ENCODE measurements at regions not wholly inside any gene's neighbourhood (a gene's known extent, or its start where the extent isn't known, plus 50 kb on each side); places are given as distances from the start of the nearest gene placed in this dataset.

DNA sequence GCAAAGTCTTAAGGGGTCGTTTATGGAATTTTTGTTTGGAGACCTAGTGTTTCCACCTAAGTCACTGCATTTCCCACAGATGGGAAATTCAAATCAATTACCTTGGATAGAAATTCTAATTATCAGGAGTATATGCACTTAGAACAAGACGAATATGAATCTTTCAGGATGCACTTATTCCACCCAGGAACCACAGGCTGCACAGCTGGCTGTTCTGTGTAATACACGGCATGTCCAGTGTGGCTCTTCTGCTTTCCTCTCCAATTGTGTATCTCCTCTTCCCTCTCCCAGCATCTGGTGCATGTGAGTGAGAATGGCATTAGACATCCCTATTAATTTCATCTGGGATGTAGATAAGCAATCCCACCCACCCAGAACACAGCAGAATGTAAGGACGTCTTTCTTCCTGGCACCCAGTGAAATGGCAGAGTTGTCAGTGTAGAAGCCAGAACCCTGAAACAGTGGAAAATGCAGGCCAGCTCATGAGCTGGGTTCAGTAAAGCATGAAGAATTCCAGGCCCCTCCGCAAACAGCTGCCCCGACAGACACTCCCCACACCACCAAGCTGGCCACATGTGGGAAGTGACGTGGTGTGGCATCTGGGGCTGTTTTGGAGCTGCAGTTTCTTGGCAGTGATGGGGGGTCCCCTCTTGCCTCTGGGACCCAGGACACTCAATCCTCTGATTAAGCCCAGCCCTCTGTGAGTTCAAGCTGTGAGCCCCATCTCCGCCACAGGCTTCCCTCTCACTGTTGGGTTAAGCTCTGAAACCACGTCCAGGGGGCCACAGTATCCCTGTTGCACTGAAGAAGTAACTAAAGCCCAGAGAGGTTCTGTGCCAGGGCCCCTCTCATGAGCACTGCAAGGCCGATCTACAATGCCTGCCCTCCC is 180.1 kb upstream of the CST7 start:
- no TSS peak for BruUV-seq (replicated peaks)
- H3K4me3 ChIP-seq (replicated peaks in 1 of 3; ENCODE audit: insufficient read depth in 1 of 3, low read depth in 1 of 3, low read length in 3 of 3): no peak overlapping the region
- dilution Hi-C loops (cut with MboI; ENCODE audit: extremely low pct_ligation_motif_present, low sequenced_read_pairs): no loop called here
- CTCF ChIA-PET: no interaction called here
- TF ChIP-seq MAX (IDR thresholded peaks at IDR 0.05; ENCODE audit: insufficient read depth, insufficient read length) (no peak), EZH2 (IDR thresholded peaks at IDR 0.05; ENCODE audit: borderline replicate concordance, low read depth, low read length, severe bottlenecking) (no peak)
- no peak overlapping the region for H3K9ac ChIP-seq (replicated peaks; ENCODE audit: extremely low read depth, insufficient read depth, low read length)
- no peak overlapping the region for H2AFZ ChIP-seq (ENCODE audit: low read depth, low read length)
- intact Hi-C loops (cut with micrococcal nuclease): no loop called here
- H3K4me2 ChIP-seq (ENCODE audit: insufficient read depth, low read length): no peak overlapping the region
- DNase-seq (ENCODE audit: low read depth, low spot score): no peak
- no peaks in the 10 kb centered on the region for H3K4me1 ChIP-seq (ENCODE audit: control insufficient read depth, extremely low read depth, insufficient read depth, low read length)
- H3K36me3 ChIP-seq (ENCODE audit: control insufficient read depth in 2 of 2, extremely low read depth in 1 of 2, insufficient read depth in 2 of 2, low read length in 2 of 2): no peaks in the 10 kb centered on the region
- no peaks in the 10 kb centered on the region for H3K79me2 ChIP-seq (ENCODE audit: control insufficient read depth, insufficient read depth, low read length)
- no peaks in the 10 kb centered on the region for H3K27me3 ChIP-seq (ENCODE audit: control insufficient read depth in 2 of 2, insufficient read depth in 2 of 2, low read length in 2 of 2)
- H3K9me1 ChIP-seq (replicated peaks; ENCODE audit: control insufficient read depth, extremely low read depth, insufficient read depth, low read length): no peaks in the 10 kb centered on the region
- H3K27ac ChIP-seq (ENCODE audit: insufficient read depth, low read depth, low read length): no peak overlapping the region
- no peaks in the 10 kb centered on the region for H3K9me3 ChIP-seq (replicated peaks; ENCODE audit: control insufficient read depth, insufficient read depth, low read length)
- no peak for FAIRE-seq
- POLR2A ChIA-PET: interaction anchor here (0.8 kb wide), 1 partner anchor 44 kb away, joined by 3 read pairs; no protein-coding TSS in a partner anchor
- no peaks in the 10 kb centered on the region for H4K20me1 ChIP-seq (replicated peaks; ENCODE audit: control insufficient read depth, extremely low read depth, insufficient read depth, low read length)

DNA sequence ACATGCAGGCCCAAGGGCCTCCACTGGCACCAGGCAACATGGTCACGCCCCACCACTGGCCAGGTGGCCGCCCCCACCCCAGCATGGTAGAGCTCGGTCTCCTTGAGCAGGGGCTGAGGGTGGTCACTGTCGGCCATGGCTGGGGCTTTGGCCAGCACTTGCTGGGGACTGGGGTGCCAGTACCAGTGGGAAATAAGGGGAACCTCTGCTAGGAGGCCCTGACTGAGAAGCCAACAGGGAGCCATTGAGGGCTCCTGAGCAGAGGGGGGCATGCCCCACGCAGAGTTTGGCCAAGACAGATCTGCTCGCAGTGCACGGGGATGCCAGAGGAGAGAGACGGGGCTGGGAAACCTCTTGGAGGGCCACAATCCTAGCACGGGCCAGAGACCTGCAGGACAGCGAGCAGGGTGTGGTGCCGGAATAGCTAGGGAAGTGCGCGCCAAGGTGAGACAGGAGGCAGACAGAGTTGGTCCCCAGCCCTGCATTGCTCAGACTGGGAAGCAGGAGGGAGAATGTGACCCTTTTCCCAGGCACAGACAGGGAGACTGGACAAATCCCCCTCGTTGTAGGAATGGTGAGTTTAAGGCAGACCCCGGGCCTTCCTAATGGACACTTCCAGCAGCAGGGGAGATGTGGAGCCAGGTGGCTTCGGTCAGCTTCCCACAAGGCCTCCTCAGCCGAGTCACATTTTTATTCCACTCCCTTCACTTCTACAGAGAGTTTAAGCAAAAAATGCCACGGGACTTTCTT is 179.0 kb upstream of the CST7 start:
- Histone ChIP-seq H3K4me3 (replicated peaks in 1 of 3; ENCODE audit: insufficient read depth in 1 of 3, low read depth in 1 of 3, low read length in 3 of 3) (no peak overlapping the region), H2AFZ (ENCODE audit: low read depth, low read length) (no peak overlapping the region), H3K79me2 (ENCODE audit: control insufficient read depth, insufficient read depth, low read length) (no peaks in the 10 kb centered on the region), H3K27ac (ENCODE audit: insufficient read depth, low read depth, low read length) (no peak overlapping the region), H3K27me3 (ENCODE audit: control insufficient read depth in 2 of 2, insufficient read depth in 2 of 2, low read length in 2 of 2) (no peaks in the 10 kb centered on the region), H4K20me1 (replicated peaks; ENCODE audit: control insufficient read depth, extremely low read depth, insufficient read depth, low read length) (no peaks in the 10 kb centered on the region), H3K4me1 (ENCODE audit: control insufficient read depth, extremely low read depth, insufficient read depth, low read length) (no peaks in the 10 kb centered on the region), H3K9me1 (replicated peaks; ENCODE audit: control insufficient read depth, extremely low read depth, insufficient read depth, low read length) (no peaks in the 10 kb centered on the region), H3K4me2 (ENCODE audit: insufficient read depth, low read length) (no peak overlapping the region), H3K9ac (replicated peaks; ENCODE audit: extremely low read depth, insufficient read depth, low read length) (no peak overlapping the region), H3K36me3 (ENCODE audit: control insufficient read depth in 2 of 2, extremely low read depth in 1 of 2, insufficient read depth in 2 of 2, low read length in 2 of 2) (no peaks in the 10 kb centered on the region), H3K9me3 (replicated peaks; ENCODE audit: control insufficient read depth, insufficient read depth, low read length) (no peaks in the 10 kb centered on the region)
- dilution Hi-C loops (cut with MboI; ENCODE audit: extremely low pct_ligation_motif_present, low sequenced_read_pairs): no loop called here
- POLR2A ChIA-PET: no interaction called here
- CTCF ChIA-PET: no interaction called here
- FAIRE-seq (no peak), DNase-seq (ENCODE audit: low read depth, low spot score) (no peak)
- intact Hi-C loops (cut with micrococcal nuclease): no loop called here
- no TSS peak for BruUV-seq (replicated peaks)
- TF ChIP-seq GATA2 (IDR thresholded peaks at IDR 0.05; ENCODE audit: insufficient read depth, insufficient read length, low read depth, low read length) (no peak), MYC (IDR thresholded peaks at IDR 0.05; ENCODE audit: low read depth, low read length) (no peak), POLR2A (IDR thresholded peaks at IDR 0.05; ENCODE audit: low read depth, low read length) (no peak), MAX (IDR thresholded peaks at IDR 0.05; ENCODE audit: insufficient read depth, insufficient read length) (no peak), JUN (IDR thresholded peaks at IDR 0.05; ENCODE audit: borderline replicate concordance, insufficient read depth, insufficient read length, low read depth) (no peak), POLR2AphosphoS5 (IDR thresholded peaks at IDR 0.05; ENCODE audit: insufficient read depth, low read depth, low read length) (no peak), EZH2 (IDR thresholded peaks at IDR 0.05; ENCODE audit: borderline replicate concordance, low read depth, low read length, severe bottlenecking) (no peak), FOS (IDR thresholded peaks at IDR 0.05; ENCODE audit: borderline replicate concordance, insufficient read depth, low read length) (no peak)
- TF ChIP-seq, protein P1, sequence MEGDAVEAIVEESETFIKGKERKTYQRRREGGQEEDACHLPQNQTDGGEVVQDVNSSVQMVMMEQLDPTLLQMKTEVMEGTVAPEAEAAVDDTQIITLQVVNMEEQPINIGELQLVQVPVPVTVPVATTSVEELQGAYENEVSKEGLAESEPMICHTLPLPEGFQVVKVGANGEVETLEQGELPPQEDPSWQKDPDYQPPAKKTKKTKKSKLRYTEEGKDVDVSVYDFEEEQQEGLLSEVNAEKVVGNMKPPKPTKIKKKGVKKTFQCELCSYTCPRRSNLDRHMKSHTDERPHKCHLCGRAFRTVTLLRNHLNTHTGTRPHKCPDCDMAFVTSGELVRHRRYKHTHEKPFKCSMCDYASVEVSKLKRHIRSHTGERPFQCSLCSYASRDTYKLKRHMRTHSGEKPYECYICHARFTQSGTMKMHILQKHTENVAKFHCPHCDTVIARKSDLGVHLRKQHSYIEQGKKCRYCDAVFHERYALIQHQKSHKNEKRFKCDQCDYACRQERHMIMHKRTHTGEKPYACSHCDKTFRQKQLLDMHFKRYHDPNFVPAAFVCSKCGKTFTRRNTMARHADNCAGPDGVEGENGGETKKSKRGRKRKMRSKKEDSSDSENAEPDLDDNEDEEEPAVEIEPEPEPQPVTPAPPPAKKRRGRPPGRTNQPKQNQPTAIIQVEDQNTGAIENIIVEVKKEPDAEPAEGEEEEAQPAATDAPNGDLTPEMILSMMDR (IDR thresholded peaks at IDR 0.05; ENCODE audit: extremely low read depth in 1 of 2, insufficient read depth in 1 of 2, low read depth in 1 of 2, low read length in 2 of 2): no peak

All from endothelial cell of umbilical vein (primary cell).